Mononuclear cell (primary cell): ENCODE measurements at regions not wholly inside any gene's neighbourhood (a gene's known extent, or its start where the extent isn't known, plus 50 kb on each side); places are given as distances from the start of the nearest gene placed in this dataset.

Experiments used
- H3K27me3 ChIP-seq: 2 replicates; pipeline ENCODE4 v1.6.0; 2011; ENCODE audit warnings: low read length, control low read depth; ENCODE audit not compliant: insufficient read depth
- H3K4me1 ChIP-seq: 2 replicates; pipeline ENCODE4 v1.5.1; 2011; ENCODE audit warnings: mild to moderate bottlenecking, low read length, control low read depth; ENCODE audit not compliant: insufficient read depth
- H3K4me3 ChIP-seq: 2 replicates; pipeline ENCODE4 v1.5.1; 2011; ENCODE audit warnings: mild to moderate bottlenecking, low read length, moderate library complexity
- H3K9me3 ChIP-seq: 2 replicates; pipeline ENCODE4 v1.5.1; 2011; ENCODE audit warnings: low read depth, mild to moderate bottlenecking, control low read depth, low read length

DNA sequence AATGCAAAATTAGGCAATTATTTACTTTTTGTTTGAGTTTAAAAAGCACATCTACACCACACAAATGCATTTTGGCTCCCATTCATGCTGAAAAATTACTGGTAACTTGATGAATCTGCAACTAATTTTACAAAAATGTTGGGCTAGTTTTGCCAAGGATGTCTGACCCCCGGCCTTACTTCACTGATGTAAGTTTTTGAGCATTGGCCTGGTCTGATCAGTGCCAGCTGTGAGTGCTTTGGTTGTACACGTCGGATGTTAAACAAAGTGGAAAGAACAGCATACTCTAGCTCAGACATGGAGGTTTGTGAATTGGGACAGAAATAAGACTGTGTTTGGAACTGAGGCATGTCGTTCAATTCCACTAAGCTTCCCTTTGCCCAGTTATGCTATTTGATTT lies 1044.2 kb downstream of the TLE4 start:
- Histone ChIP-seq H3K4me1 (no peaks in the 10 kb centered on the region), H3K27me3 (no peaks in the 10 kb centered on the region), H3K9me3 (peaks cover 6% of the 10 kb centered on the region), H3K4me3 (no peak overlapping the region)

DNA sequence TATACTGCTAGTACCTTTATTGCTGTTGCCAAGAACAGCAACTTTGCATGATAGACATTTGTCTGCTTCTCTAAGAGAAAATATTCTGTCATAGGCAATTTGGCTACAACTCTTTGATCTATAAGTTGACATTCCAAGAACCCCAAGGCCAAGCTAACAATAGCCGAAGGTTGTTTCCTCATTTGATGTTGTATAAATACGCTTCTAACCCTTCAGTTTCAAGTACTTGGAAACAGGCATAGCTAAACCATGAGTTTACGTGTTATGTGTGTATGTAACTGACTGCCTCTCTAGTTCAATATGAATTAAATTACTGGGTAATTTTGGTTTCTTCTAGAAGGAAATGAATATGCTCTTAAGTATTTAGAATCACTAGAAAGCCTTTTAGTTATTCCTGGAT lies 1034.0 kb downstream of the TLE4 start:
- H3K27me3 ChIP-seq = no peaks in the 10 kb centered on the region
- no peak overlapping the region for H3K4me3 ChIP-seq
- no peaks in the 10 kb centered on the region for H3K9me3 ChIP-seq
- H3K4me1 ChIP-seq = no peaks in the 10 kb centered on the region

DNA sequence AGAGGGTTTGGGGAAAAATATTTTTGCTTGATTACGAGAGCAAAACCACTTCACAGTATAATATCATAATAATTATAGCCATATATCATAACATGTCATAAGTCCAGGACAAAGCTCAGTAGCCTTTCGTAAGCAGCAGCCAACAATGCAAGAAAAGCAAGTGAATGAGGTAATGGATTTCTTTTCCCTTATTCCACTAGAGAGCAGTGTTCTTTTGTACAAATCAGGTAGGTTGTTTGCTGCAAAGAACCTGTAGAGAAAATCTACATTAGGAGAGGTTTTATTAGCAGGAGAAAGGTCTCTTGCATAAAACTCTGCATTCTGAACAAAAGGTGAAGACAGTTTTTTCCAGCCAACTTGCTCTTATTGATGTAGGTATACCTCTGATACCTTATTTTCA lies 1033.4 kb downstream of the TLE4 start:
- no peak overlapping the region for H3K4me3 ChIP-seq
- no peaks in the 10 kb centered on the region for H3K4me1 ChIP-seq
- no peaks in the 10 kb centered on the region for H3K9me3 ChIP-seq
- no peaks in the 10 kb centered on the region for H3K27me3 ChIP-seq

DNA sequence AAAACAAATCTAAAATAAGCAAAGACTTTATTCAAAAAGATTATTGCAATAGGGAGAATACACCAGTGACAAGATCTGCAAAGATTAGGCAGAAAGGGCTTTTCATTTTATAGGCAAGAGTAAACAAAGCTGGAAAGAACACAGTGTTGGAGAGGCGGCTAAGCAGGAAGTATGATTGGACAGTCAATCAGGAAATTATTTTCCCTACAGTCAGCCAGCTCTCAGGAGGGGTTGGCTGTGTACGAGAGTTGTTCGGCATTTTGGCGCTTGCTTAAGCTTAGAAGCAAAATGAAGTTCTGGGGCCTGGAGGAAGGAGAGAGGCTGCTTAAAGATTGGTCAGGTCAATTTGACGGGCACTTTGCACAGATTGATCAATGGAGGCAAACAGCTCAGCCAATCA lies 1030.5 kb downstream of the TLE4 start:
- H3K9me3 ChIP-seq = no peaks in the 10 kb centered on the region

DNA sequence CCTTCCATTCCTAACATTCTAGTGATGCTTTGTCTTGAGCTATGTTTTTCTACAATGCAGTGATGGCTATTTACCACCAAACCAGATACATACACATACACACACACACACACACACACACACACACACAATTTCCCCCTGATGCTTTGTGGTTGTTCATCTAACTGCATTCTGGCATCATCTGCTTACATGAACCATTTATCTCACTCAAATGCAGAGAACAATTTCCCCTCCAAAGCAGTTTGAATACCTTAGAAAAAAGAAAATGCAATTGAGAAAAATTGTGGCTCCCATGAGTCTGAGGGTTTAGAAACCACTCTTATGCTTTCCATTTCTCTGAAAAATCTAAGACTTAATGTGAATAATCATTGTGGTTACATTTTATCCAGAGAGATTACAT lies 1024.8 kb downstream of the TLE4 start:
- no peak overlapping the region for H3K4me3 ChIP-seq

More for the DNA sequence above, 1030.5 kb downstream of the TLE4 start:
- Histone ChIP-seq H3K4me1 (no peaks in the 10 kb centered on the region), H3K27me3 (no peaks in the 10 kb centered on the region), H3K4me3 (no peak overlapping the region)

DNA sequence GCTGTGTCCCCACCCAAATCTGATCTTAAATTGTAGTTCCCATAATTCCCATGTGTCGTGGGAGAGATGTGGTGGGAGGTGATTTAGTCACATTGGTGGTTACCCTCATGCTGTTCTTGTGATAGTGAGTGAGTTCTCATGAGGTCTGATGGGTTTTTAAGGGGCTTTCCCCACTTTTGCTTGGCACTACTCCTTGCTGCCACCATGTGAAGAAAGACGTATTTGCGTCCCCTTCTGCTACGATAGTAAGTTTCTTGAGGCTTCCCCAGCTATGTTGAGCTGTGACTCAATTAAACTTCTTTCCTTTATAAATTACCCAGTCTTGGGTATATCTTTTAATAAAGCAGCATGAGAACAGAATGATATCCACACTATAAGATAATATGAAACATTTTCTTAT lies 1023.4 kb downstream of the TLE4 start:
- Histone ChIP-seq H3K4me3 (no peak overlapping the region), H3K4me1 (no peaks in the 10 kb centered on the region), H3K27me3 (no peaks in the 10 kb centered on the region), H3K9me3 (no peaks in the 10 kb centered on the region)

More for the DNA sequence above, 1024.8 kb downstream of the TLE4 start:
- Histone ChIP-seq H3K27me3 (no peaks in the 10 kb centered on the region), H3K4me1 (no peaks in the 10 kb centered on the region), H3K9me3 (no peaks in the 10 kb centered on the region)

DNA sequence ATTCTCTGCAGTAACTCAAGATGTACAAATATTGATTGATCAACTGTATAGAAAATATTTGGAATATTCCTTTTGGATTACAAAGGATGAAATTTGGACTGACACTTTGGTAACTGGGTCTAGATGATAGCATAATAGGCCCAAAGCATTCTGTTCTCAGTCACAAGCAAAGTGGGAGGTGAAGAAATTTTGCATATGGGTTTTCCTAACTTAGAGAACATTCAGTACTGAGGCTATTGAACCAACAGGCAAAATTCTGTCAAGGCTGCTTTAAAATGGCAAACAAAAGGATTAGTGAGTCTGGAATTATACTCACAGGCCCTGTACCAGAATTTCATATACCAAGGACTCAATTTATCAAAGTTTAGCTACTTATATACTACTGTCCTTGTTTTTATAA lies 1020.6 kb downstream of the TLE4 start:
- H3K27me3 ChIP-seq = no peaks in the 10 kb centered on the region
- H3K9me3 ChIP-seq = no peaks in the 10 kb centered on the region
- H3K4me1 ChIP-seq = no peaks in the 10 kb centered on the region
- no peak overlapping the region for H3K4me3 ChIP-seq

DNA sequence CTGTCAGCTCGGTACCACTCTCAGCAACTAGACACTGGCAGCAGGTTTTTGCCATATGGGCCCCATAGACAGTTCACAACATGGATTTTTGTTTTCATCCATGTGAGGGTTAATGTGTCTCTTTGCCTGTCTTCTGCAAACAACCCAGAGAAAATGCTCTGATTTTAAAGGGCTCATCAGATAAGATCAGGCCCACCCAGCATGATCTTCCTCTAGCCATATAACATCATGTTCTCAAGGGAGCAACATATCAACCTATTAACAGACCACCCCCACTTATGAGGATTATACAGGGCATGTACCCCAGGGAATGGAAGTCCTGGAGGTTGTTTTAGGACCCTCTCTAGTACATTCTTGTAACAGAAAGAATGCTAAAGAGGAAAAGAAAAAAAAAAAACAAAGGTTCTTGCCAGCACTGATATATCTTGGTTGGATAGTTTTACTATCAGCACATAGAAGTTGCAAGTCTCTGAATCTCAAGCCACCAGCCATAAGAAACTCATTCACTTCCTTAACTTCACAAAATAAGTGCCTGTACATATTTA lies 1015.1 kb downstream of the TLE4 start:
- H3K4me3 ChIP-seq = no peak overlapping the region
- H3K9me3 ChIP-seq = no peaks in the 10 kb centered on the region
- H3K4me1 ChIP-seq = no peaks in the 10 kb centered on the region
- H3K27me3 ChIP-seq = no peaks in the 10 kb centered on the region

DNA sequence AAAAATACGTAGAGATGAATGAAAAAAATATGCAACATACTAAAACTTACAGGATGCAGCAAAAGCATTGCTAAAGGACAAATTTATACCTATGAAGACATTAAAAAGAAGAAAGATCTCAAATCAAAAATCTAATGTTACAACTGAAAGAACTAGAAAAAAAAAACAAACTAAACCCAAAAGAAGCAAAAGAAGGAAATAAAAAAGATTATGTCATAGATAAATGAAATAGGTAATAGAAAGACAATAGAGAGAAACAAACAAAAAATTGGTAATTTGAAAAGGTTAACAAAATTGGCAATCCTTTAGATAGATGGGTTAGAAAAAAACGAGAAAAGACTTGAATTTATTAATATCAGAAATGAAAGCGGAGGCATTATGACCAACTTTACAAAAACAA lies 1000.2 kb downstream of the TLE4 start:
- H3K9me3 ChIP-seq = peaks cover 30% of the 10 kb centered on the region
- no peaks in the 10 kb centered on the region for H3K4me1 ChIP-seq
- no peak overlapping the region for H3K4me3 ChIP-seq

DNA sequence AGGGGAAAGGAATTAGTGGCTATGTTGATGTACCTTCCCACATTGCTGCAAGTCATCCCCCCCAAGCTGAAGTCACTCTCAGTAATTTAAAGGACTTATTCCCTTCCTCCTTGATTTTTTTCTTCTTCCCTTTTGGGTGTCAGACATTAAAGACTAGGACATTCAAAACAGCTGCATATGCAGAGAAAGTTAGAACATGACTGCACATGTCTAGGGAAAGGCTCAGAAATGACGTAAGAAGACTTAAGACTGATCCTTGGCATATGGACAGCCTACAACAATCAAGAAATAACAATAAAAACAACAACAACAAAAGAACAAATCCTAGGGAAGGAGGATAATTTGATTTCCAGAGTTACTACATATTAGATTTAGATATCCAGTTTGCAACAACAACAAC lies 997.5 kb downstream of the TLE4 start:
- Histone ChIP-seq H3K4me3 (no peak overlapping the region), H3K4me1 (no peaks in the 10 kb centered on the region), H3K27me3 (no peaks in the 10 kb centered on the region), H3K9me3 (peaks cover 30% of the 10 kb centered on the region)

More for the DNA sequence above, 1000.2 kb downstream of the TLE4 start:
- H3K27me3 ChIP-seq = no peaks in the 10 kb centered on the region

DNA sequence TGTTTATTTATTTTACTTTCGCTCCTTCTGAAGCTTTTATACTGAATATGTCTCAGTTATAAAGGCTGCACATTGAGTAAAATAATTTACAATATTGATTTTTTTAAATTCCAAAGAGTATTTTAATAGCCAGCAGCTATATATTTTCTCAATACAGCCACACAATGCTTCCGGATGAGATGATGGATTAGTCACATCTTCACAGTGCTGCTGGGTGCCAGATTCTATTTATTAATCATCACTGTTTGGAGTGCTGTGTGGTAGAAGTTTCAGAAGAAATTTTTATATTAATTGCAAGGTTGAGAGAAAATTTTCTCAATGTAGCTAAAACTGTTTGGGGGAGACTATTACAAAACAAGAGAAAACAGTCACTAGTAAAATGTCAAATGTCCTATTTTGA lies 989.8 kb downstream of the TLE4 start:
- no peak overlapping the region for H3K4me3 ChIP-seq
- H3K27me3 ChIP-seq = no peaks in the 10 kb centered on the region
- H3K9me3 ChIP-seq = no peaks in the 10 kb centered on the region
- H3K4me1 ChIP-seq = no peaks in the 10 kb centered on the region

DNA sequence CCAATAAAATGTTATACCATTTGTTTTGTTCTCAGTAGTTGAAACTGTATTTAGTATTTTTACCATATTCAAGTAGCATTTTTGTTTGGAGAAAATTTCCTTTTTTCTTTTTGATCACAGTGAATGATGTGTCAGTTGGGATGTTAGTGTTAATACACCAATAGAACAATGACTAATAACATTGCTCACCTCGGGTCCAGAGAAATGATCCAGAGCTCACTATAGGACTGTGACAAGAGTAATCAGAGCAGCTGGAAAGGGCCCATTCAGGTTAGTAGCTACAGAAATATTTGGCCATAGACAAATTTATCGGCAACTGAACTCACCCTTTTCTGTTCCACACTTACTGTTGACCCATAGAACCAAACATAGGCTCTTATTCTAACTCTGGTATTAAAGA lies 989.2 kb downstream of the TLE4 start:
- no peaks in the 10 kb centered on the region for H3K27me3 ChIP-seq
- H3K4me1 ChIP-seq = no peaks in the 10 kb centered on the region
- no peaks in the 10 kb centered on the region for H3K9me3 ChIP-seq
- no peak overlapping the region for H3K4me3 ChIP-seq

DNA sequence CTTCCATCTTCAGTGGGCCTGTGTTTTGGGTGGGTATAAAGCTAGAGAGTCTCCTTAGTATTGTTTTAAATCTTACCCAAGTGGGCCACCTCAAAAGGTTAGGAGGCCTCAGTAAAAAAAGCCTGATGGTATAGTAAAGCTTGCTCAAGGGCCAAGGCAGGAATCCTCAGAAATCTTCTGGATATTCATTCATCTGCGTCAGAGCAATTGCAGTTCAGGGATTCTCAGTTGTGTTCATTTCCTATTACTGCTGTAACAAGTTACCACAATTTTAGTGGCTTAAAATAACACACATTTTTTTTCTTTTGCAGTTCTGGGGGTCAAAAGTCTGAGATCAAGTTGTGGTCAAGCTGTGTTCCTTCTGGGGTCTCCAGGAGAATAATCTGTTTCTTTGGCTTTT lies 985.5 kb downstream of the TLE4 start:
- no peaks in the 10 kb centered on the region for H3K4me1 ChIP-seq
- no peaks in the 10 kb centered on the region for H3K27me3 ChIP-seq
- no peak overlapping the region for H3K4me3 ChIP-seq
- no peaks in the 10 kb centered on the region for H3K9me3 ChIP-seq

DNA sequence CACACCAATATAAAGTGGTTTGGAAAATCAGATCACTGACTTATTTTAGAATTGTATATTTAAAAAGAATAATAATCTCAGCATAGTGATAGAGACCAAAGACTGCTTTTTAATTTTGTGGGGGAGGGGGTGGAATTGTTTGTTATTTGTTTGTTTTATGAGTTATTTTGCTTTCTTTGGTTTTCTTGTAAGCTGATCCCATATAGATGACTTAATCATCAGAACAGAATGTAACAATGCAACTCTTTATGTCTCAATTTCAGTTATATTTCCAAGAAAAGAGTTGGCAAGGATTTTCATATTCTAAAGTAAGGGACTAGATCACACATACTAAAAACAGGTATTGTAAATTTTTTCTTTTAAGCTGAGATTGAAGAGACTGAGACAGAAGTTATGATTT lies 984.9 kb downstream of the TLE4 start:
- H3K9me3 ChIP-seq = no peaks in the 10 kb centered on the region
- no peaks in the 10 kb centered on the region for H3K27me3 ChIP-seq
- no peaks in the 10 kb centered on the region for H3K4me1 ChIP-seq
- H3K4me3 ChIP-seq = no peak overlapping the region

DNA sequence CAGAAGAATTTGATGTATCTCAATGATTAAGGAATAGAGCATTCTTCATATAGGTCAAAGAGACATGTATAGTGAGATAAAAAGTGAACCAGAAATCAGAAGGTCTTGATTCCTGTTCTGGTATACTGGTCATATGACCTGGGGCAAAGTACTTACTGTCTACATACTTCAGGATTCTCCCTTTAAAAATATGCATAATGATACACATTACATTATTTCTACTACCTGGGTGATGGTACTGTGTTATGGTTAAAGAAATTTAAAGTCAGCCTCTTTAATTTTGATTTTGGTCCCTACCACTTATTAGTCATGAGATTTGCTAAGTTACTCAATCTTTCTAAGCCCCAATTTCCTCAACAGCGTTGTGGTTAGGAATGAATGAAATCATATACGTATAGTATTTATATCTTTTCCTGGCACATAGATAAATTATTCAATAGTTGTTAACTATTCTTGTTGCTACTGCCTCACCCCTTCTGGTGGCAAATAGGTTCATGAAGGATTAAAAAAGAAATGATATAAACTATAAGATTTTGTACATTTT lies 984.1 kb downstream of the TLE4 start:
- no peaks in the 10 kb centered on the region for H3K27me3 ChIP-seq
- H3K4me1 ChIP-seq = no peaks in the 10 kb centered on the region
- H3K9me3 ChIP-seq = no peaks in the 10 kb centered on the region
- no peak overlapping the region for H3K4me3 ChIP-seq

DNA sequence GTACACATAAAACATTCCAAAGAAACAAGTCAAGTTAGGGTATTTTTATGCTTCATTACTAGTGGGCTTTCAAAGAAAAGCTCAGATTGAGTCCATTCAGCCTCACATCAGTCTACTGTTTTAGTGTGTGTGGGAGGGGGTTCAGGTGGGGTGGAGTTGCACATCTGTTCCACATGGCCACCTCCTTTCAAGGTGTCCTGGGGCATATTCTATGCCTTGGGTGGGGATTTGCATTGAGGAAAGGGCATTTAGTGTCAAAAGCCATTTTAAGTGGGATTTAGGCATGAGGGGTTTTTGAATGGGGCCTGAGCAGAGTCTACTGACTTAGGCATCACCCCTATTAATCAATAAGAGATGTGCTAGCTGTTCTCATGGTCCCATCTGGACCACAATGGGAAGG lies 983.1 kb downstream of the TLE4 start:
- H3K4me3 ChIP-seq = no peak overlapping the region
- no peaks in the 10 kb centered on the region for H3K4me1 ChIP-seq
- H3K27me3 ChIP-seq = no peaks in the 10 kb centered on the region
- H3K9me3 ChIP-seq = no peaks in the 10 kb centered on the region
